GM15510 (cell line): ENCODE measurements at regions not wholly inside any gene's neighbourhood (a gene's known extent, or its start where the extent isn't known, plus 50 kb on each side); places are given as distances from the start of the nearest gene placed in this dataset.

Experiments used
- POLR2A ChIP-seq: IDR thresholded peaks from 3 replicates; pipeline ENCODE4 v1.6.1; 2011; ENCODE audit warnings: borderline replicate concordance; ENCODE audit not compliant: insufficient read length; ENCODE audit errors: extremely low read depth

GRCh38 chr7:47704936-47705335 is 123.0 kb upstream of the TNS3 start:
- TF ChIP-seq POLR2A, result no peak

DNA sequence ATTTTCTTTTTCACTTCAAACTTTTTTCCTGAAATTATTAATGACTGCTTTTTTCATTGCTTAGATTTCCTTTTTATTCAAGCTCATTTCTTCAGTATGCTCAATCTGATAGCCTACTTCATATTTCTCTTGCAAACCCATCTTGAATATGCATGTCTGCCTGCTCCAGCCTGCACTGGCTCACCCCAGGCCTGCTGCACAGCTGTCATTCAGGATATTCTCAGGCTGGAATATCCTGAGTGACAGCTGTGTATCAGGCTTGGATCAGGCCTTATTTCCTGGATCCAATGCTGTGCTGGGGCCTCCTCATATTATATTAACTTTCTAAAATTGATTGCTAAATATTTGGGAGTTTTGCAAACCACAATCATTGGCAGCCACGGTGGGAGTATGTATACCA is 120.2 kb upstream of the TNS3 start:
- TF ChIP-seq POLR2A, result no peak

- TF ChIP-seq POLR2A, result no peak
These were observed 116.5 kb upstream of the TNS3 start for GRCh38 chr7:47698386-47698785.

DNA sequence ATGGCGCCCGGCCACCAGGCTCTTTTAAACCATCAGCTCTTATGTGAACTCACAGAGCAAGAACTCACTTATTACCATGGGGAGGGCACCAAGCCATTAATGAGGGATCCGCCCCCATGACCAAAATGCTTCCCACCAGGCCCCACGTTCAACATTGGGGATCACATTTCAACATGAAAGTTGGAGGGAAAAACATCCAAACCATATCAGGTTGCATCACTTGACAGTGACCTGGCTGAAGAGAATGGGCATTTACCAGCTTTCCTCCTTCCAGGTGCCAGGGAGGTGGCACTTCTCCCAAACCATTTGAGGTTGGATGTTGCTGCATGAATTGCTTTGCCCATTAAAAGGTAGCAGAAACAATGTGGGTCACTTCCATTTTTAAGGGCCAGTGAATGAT is 115.6 kb upstream of the TNS3 start:
- TF ChIP-seq POLR2A, result no peak

GRCh38 chr7:47696152-47696710 is 114.3 kb upstream of the TNS3 start:
- no peak for TF ChIP-seq POLR2A

DNA sequence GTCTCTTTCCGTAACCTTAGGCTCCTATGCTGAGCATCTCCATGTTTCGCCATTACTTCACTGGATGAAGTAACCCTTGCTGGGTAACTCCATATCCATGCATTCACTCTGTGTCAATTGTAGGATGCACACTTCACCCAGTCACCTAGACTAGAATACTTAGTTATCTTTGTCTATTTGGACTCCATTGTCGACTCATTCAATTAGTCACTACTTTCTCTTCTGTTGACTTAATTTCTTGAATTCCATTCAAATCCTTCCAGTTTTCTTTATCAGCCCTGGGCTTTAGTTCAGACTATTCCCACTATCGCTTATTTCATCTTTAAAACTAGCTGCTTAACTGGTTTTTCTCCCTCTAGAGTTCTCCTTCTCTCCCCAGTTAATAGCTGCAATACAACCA is 111.3 kb upstream of the TNS3 start:
- no peak for TF ChIP-seq POLR2A

GRCh38 chr7:47691988-47692387 is 110.1 kb upstream of the TNS3 start:
- no peak for TF ChIP-seq POLR2A

- TF ChIP-seq POLR2A, result no peak
These were observed 109.1 kb upstream of the TNS3 start for GRCh38 chr7:47690902-47691558.

- TF ChIP-seq POLR2A, result no peak
These were observed 107.6 kb upstream of the TNS3 start for GRCh38 chr7:47689558-47689957.

- no peak for TF ChIP-seq POLR2A
These were observed 106.6 kb upstream of the TNS3 start for GRCh38 chr7:47688311-47689100.

DNA sequence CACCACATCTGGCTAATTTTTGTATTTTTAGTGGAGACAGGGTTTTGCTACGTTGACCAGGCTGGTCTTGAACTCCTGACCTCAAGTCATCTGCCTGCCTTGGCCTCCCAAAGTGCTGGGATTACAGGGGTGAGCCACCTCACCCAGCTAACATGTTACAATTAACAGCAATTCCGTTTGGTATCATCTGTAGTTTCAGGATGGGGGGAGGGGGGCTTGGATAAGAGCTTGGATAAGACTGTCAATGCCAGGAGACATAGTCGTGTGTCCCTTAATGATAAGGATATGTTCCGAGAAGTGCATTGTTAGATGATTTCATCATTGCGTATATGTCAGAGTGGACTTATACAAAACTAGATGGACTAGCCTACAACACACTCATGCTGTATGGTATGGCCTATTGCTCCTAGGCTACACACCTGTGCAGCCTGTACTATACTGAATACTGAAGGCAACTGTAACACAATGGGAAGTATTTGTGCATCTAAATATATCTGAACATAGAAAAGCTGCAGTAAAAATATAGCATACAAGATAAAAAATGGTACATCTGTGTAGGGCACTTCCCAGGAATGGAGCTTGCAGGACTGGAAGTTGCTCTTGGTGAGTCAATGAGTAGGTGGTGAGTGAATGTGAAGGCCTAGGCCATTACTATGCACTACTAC is 103.9 kb upstream of the TNS3 start:
- TF ChIP-seq POLR2A, result no peak

DNA sequence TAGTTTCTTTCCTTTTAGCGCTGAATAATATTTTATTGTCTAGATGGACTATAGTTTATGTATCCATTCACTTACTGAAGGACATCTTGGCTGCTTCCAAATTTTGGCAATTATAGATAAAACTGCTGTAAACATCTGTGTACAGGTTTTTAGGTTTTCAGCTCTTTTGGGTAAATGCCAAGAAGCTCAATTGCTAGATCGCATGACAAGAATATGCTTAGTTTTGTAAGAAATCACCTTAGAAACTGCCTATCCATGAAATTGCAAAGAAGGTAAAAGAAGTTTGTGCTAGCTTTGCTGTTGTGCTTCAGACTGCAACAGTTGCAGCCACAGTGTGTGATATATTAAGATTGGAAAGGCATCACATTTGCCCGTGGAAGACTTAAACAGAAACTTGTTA is 103.2 kb upstream of the TNS3 start:
- no peak for TF ChIP-seq POLR2A

- TF ChIP-seq POLR2A, result no peak
These were observed 102.8 kb upstream of the TNS3 start for GRCh38 chr7:47684728-47685127.

- TF ChIP-seq POLR2A, result no peak
These were observed 101.6 kb upstream of the TNS3 start for GRCh38 chr7:47683485-47683898.

DNA sequence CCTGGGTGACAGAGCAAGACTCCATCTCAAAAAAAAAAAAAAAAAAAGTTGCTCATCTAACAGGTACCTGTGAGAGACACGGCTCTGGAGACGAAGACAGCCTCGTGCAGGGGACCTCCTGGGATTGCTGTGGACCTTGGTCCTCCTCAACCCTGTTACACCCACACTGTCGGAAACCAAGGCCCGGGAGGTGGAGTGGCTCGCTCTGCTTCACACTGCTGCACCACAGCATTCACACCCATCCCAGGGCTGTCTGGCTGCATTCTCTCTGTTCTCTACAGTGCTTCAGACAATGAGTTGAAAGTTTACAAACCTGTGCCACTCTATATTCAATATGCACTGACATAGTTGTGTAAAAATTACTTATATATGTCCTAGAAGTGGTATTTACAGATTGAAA is 101.0 kb upstream of the TNS3 start:
- no peak for TF ChIP-seq POLR2A
